ENCODE measurements at regions not wholly inside any gene's neighbourhood (a gene's known extent, or its start where the extent isn't known, plus 50 kb on each side); places are given as distances from the start of the nearest gene placed in this dataset.

- no peaks in the 10 kb centered on the region for H3K79me2 ChIP-seq (ENCODE audit: control insufficient read depth, insufficient read depth, low read length)
- H3K27me3 ChIP-seq (ENCODE audit: control insufficient read depth in 2 of 2, insufficient read depth in 2 of 2, low read length in 2 of 2) = no peaks in the 10 kb centered on the region
- no peaks in the 10 kb centered on the region for H3K4me1 ChIP-seq (ENCODE audit: control insufficient read depth, extremely low read depth, insufficient read depth, low read length)
- no peaks in the 10 kb centered on the region for H4K20me1 ChIP-seq (replicated peaks; ENCODE audit: control insufficient read depth, extremely low read depth, insufficient read depth, low read length)
- no peak overlapping the region for H3K27ac ChIP-seq (ENCODE audit: insufficient read depth, low read depth, low read length)
- BruUV-seq (replicated peaks) = no TSS peak
- no peak overlapping the region for H2AFZ ChIP-seq (ENCODE audit: low read depth, low read length)
- intact Hi-C loops (cut with micrococcal nuclease) (no loop called here), dilution Hi-C loops (cut with MboI; ENCODE audit: extremely low pct_ligation_motif_present, low sequenced_read_pairs) (no loop called here)
- H3K4me2 ChIP-seq (ENCODE audit: insufficient read depth, low read length) = no peak overlapping the region
- ChIA-PET POLR2A (no interaction called here), CTCF (interaction anchor here (0.6 to 1.8 kb wide), 5 partner anchors 10 to 122 kb away, joined by 3 to 5 read pairs (median 4); no protein-coding TSS in a partner anchor)
- H3K9me3 ChIP-seq (replicated peaks; ENCODE audit: control insufficient read depth, insufficient read depth, low read length) = no peaks in the 10 kb centered on the region
- DNase-seq (ENCODE audit: low read depth, low spot score) (no peak), FAIRE-seq (no peak)
- no peak overlapping the region for H3K9ac ChIP-seq (replicated peaks; ENCODE audit: extremely low read depth, insufficient read depth, low read length)
- H3K4me3 ChIP-seq (replicated peaks in 1 of 3; ENCODE audit: insufficient read depth in 1 of 3, low read depth in 1 of 3, low read length in 3 of 3) = no peak overlapping the region
- H3K9me1 ChIP-seq (replicated peaks; ENCODE audit: control insufficient read depth, extremely low read depth, insufficient read depth, low read length) = no peaks in the 10 kb centered on the region
- no peak for TF ChIP-seq EZH2 (IDR thresholded peaks at IDR 0.05; ENCODE audit: borderline replicate concordance, low read depth, low read length, severe bottlenecking)
- TF ChIP-seq GATA2 (IDR thresholded peaks at IDR 0.05; ENCODE audit: insufficient read depth, insufficient read length, low read depth, low read length) = no peak
- no peak for TF ChIP-seq POLR2AphosphoS5 (IDR thresholded peaks at IDR 0.05; ENCODE audit: insufficient read depth, low read depth, low read length)
- TF ChIP-seq MYC (IDR thresholded peaks at IDR 0.05; ENCODE audit: low read depth, low read length) = no peak
- TF ChIP-seq JUN (IDR thresholded peaks at IDR 0.05; ENCODE audit: borderline replicate concordance, insufficient read depth, insufficient read length, low read depth) = no peak
- no peak for TF ChIP-seq FOS (IDR thresholded peaks at IDR 0.05; ENCODE audit: borderline replicate concordance, insufficient read depth, low read length)
- no peak for TF ChIP-seq CTCF (IDR thresholded peaks at IDR 0.05; ENCODE audit: extremely low read depth in 1 of 2, insufficient read depth in 1 of 2, low read depth in 1 of 2, low read length in 2 of 2)
- TF ChIP-seq POLR2A (IDR thresholded peaks at IDR 0.05; ENCODE audit: low read depth, low read length) = no peak
- TF ChIP-seq MAX (IDR thresholded peaks at IDR 0.05; ENCODE audit: insufficient read depth, insufficient read length) = no peak
- H3K36me3 ChIP-seq (ENCODE audit: control insufficient read depth in 2 of 2, extremely low read depth in 1 of 2, insufficient read depth in 2 of 2, low read length in 2 of 2) = no peaks in the 10 kb centered on the region
These were observed 170.9 kb downstream of the PALM2AKAP2 start for GRCh38 chr9:109950710-109951443.

Measured in endothelial cell of umbilical vein (primary cell).